DND-41 (cell line): ENCODE measurements at regions not wholly inside any gene's neighbourhood (a gene's known extent, or its start where the extent isn't known, plus 50 kb on each side); places are given as distances from the start of the nearest gene placed in this dataset.

Experiments
- ATAC-seq: fragments of 200-7000 bp; cut with Tn5 transposase; 3 replicates; pipeline ENCODE4 v1.9.1; 2021; ENCODE audit warnings: low read depth; ENCODE audit not compliant: insufficient read depth
- DNase-seq: peaks from one replicate; pipeline ENCODE4 v3.0.0-alpha.2; 2020
- H2AFZ ChIP-seq: 2 replicates; pipeline ENCODE4 v1.6.0; 2012; ENCODE audit warnings: low read depth, low read length
- H3K27ac ChIP-seq: 2 replicates; pipeline ENCODE4 v1.5.1; 2012; ENCODE audit warnings: low read length, inconsistent platforms
- H3K27me3 ChIP-seq: fragments of 200-600 bp; sonication (generic); 2 replicates; pipeline ENCODE4 v1.6.0; 2012; ENCODE audit warnings: low read length, mild to moderate bottlenecking, inconsistent platforms; ENCODE audit not compliant: insufficient read depth, poor library complexity
- H3K36me3 ChIP-seq: 2 replicates; pipeline ENCODE4 v1.5.1; 2012; ENCODE audit warnings: low read length, inconsistent platforms; ENCODE audit not compliant: insufficient read depth
- H3K4me1 ChIP-seq: 2 replicates; pipeline ENCODE4 v1.5.1; 2012; ENCODE audit warnings: mild to moderate bottlenecking, low read length; ENCODE audit not compliant: insufficient read depth
- H3K4me2 ChIP-seq: 2 replicates; pipeline ENCODE4 v1.6.0; 2012; ENCODE audit warnings: mild to moderate bottlenecking, moderate library complexity, low read length, inconsistent platforms; ENCODE audit not compliant: insufficient read depth
- H3K4me3 ChIP-seq, 2 experiments: fragments of 200-600 bp in 1 of 2; shearing (Covaris generic) in 1 of 2; 2 replicates each; pipeline ENCODE4 v1.5.1; 2012 to 2016; ENCODE audit warnings: inconsistent platforms in 2 of 2, low read length in 2 of 2, mild to moderate bottlenecking in 2 of 2, low read depth in 1 of 2, moderate library complexity in 1 of 2
- H3K79me2 ChIP-seq: 2 replicates; pipeline ENCODE4 v1.6.0; 2012; ENCODE audit warnings: low read length, inconsistent platforms; ENCODE audit not compliant: insufficient read depth
- H3K9ac ChIP-seq: 2 replicates; pipeline ENCODE4 v1.6.0; 2012; ENCODE audit warnings: low read depth, mild to moderate bottlenecking, inconsistent platforms, low read length, moderate library complexity
- H3K9me3 ChIP-seq: 2 replicates; pipeline ENCODE4 v1.5.1; 2012; ENCODE audit warnings: low read length, moderate library complexity, mild to moderate bottlenecking, inconsistent platforms; ENCODE audit not compliant: insufficient read depth, severe bottlenecking
- H4K20me1 ChIP-seq: 2 replicates; pipeline ENCODE4 v1.6.0; 2012; ENCODE audit warnings: low read length; ENCODE audit not compliant: insufficient read depth
- EZH2 ChIP-seq: IDR thresholded peaks from 3 replicates; pipeline ENCODE4 v1.6.1; 2012; ENCODE audit warnings: borderline replicate concordance, low read depth, mild to moderate bottlenecking, moderate library complexity, low read length, inconsistent platforms; ENCODE audit not compliant: severe bottlenecking
- TF ChIP-seq, protein P1 (sequence below): IDR thresholded peaks from 2 replicates; pipeline ENCODE4 v1.5.1; 2012; ENCODE audit warnings: borderline replicate concordance, low read length, moderate library complexity, mild to moderate bottlenecking; ENCODE audit not compliant: poor library complexity, severe bottlenecking; ENCODE audit errors: extremely low read depth

DNA sequence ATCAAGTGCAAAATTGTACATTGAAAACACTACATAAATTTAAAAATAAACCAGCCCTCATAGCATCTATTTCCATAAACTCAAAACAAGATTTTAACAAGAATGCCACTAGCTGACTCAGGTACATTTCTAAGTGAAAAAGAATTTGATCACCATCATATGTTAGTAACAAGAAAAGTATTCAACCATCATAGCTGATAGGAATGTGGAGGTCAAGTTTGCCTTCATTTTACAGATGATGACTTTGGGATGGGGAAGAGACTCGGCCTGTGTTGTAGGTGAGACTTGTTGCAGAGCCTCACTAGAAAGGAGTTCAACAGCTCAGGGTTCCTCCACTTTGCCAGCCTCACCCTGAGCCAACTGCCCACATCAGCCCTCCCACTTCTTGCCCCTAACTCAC, 318.8 kb upstream of the FAM78B start:
- no peak for DNase-seq

DNA sequence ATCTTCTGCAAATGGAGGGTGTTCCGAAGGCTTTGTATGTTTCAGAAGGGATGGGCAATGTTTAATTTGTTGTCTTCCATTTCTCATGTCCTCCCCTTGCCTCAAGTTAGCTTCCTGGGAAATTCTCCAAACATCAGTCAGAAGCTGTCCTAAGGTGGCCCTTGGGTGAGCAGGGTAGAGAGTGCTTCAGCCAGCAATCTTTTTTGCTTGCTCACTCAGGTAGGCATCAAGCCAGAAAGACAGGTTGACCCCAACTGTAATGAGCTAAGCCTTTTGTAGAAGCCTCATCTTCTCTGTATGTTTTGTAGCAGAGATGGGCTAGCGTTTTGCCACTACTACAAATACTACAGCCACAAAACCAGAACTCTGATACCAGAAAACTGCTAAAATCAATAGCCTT, 321.5 kb upstream of the FAM78B start:
- Histone ChIP-seq H3K4me3 (no peak overlapping the region), H3K79me2 (no peaks in the 10 kb centered on the region), H3K36me3 (no peaks in the 10 kb centered on the region), H3K4me2 (peak overlapping the region; percentile 72; the same call in 1 of the 2 replicates), H2AFZ (no peak overlapping the region), H4K20me1 (no peaks in the 10 kb centered on the region), H3K4me1 (peaks cover 25% of the 10 kb centered on the region), H3K9me3 (no peaks in the 10 kb centered on the region), H3K27ac (no peak overlapping the region), H3K27me3 (no peaks in the 10 kb centered on the region), H3K9ac (no peak overlapping the region)
- TF ChIP-seq, protein P1, sequence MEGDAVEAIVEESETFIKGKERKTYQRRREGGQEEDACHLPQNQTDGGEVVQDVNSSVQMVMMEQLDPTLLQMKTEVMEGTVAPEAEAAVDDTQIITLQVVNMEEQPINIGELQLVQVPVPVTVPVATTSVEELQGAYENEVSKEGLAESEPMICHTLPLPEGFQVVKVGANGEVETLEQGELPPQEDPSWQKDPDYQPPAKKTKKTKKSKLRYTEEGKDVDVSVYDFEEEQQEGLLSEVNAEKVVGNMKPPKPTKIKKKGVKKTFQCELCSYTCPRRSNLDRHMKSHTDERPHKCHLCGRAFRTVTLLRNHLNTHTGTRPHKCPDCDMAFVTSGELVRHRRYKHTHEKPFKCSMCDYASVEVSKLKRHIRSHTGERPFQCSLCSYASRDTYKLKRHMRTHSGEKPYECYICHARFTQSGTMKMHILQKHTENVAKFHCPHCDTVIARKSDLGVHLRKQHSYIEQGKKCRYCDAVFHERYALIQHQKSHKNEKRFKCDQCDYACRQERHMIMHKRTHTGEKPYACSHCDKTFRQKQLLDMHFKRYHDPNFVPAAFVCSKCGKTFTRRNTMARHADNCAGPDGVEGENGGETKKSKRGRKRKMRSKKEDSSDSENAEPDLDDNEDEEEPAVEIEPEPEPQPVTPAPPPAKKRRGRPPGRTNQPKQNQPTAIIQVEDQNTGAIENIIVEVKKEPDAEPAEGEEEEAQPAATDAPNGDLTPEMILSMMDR = no peak
- TF ChIP-seq EZH2 = no peak
- DNase-seq (no peak), ATAC-seq (no peak)

More for the DNA sequence above, 318.8 kb upstream of the FAM78B start:
- Histone ChIP-seq H3K4me1 (peaks cover 23% of the 10 kb centered on the region), H3K4me2 (no peak overlapping the region), H3K36me3 (no peaks in the 10 kb centered on the region), H3K27ac (no peak overlapping the region), H3K79me2 (no peaks in the 10 kb centered on the region), H3K27me3 (no peaks in the 10 kb centered on the region), H4K20me1 (no peaks in the 10 kb centered on the region), H3K9me3 (no peaks in the 10 kb centered on the region), H3K9ac (no peak overlapping the region), H3K4me3 (no peak overlapping the region), H2AFZ (no peak overlapping the region)
- no peak for ATAC-seq
- TF ChIP-seq, protein P1 = no peak
- no peak for TF ChIP-seq EZH2

- TF ChIP-seq EZH2 = no peak
- TF ChIP-seq, protein P1 = no peak
- no peaks in the 10 kb centered on the region for H4K20me1 ChIP-seq
- H3K4me3 ChIP-seq = peak overlapping the region; percentile 49 to 73; a peak in 3 of 4 replicates
- DNase-seq (no peak), ATAC-seq (no peak)
- H3K27me3 ChIP-seq = no peaks in the 10 kb centered on the region
- peak overlapping the region; percentile 65 for H3K9ac ChIP-seq
- H3K27ac ChIP-seq = peak overlapping the region; percentile 89
- no peaks in the 10 kb centered on the region for H3K79me2 ChIP-seq
- H2AFZ ChIP-seq = peak overlapping the region; percentile 79
- H3K4me1 ChIP-seq = peaks cover 25% of the 10 kb centered on the region
- no peaks in the 10 kb centered on the region for H3K36me3 ChIP-seq
- H3K4me2 ChIP-seq = peak overlapping the region; percentile 72
- H3K9me3 ChIP-seq = no peaks in the 10 kb centered on the region
Measured at GRCh38 chr1:166489356-166489669, 322.5 kb upstream of the FAM78B start.
